HG02623 (cell line): ENCODE measurements at regions not wholly inside any gene's neighbourhood (a gene's known extent, or its start where the extent isn't known, plus 50 kb on each side); places are given as distances from the start of the nearest gene placed in this dataset.

Source experiments
- ATAC-seq: cut with Tn5 transposase; IDR thresholded peaks from one replicate; pipeline ENCODE4 v1.9.1; 2021; ENCODE audit warnings: moderate library complexity; ENCODE audit not compliant: unreplicated experiment

GRCh38 chr13:109537584-109537983 lies 248.8 kb downstream of the IRS2 start:
- ATAC-seq = no peak

- ATAC-seq = no peak
Measured at GRCh38 chr13:109533350-109533749, 253.0 kb downstream of the IRS2 start.

- no peak for ATAC-seq
Measured at GRCh38 chr13:109529964-109530363, 256.4 kb downstream of the IRS2 start.

- no peak for ATAC-seq
Measured at GRCh38 chr13:109521719-109522118, 264.7 kb downstream of the IRS2 start.

- no peak for ATAC-seq
Measured at GRCh38 chr13:109517517-109517916, 268.9 kb downstream of the IRS2 start.

GRCh38 chr13:109516186-109516585 lies 270.2 kb downstream of the IRS2 start:
- ATAC-seq = no peak

GRCh38 chr13:109510013-109510412 lies 276.4 kb downstream of the IRS2 start:
- no peak for ATAC-seq

GRCh38 chr13:109509154-109509900 lies 277.1 kb downstream of the IRS2 start:
- no peak for ATAC-seq

- ATAC-seq = no peak
Measured at GRCh38 chr13:109500146-109500773, 286.1 kb downstream of the IRS2 start.

- ATAC-seq = no peak
Measured at GRCh38 chr13:109497917-109498316, 288.5 kb downstream of the IRS2 start.

- no peak for ATAC-seq
Measured at GRCh38 chr13:109496216-109496615, 290.2 kb downstream of the IRS2 start.

- no peak for ATAC-seq
Measured at GRCh38 chr13:109494925-109495369, 291.4 kb downstream of the IRS2 start.

- ATAC-seq = no peak
Measured at GRCh38 chr13:109485136-109485794, 301.1 kb downstream of the IRS2 start.

GRCh38 chr13:109483284-109483683 lies 303.1 kb downstream of the IRS2 start:
- no peak for ATAC-seq

- no peak for ATAC-seq
Measured at GRCh38 chr13:109481040-109481439, 305.3 kb downstream of the IRS2 start.

GRCh38 chr13:109480011-109480955 lies 306.1 kb downstream of the IRS2 start:
- no peak for ATAC-seq

- no peak for ATAC-seq
Measured at GRCh38 chr13:109479534-109479933, 306.8 kb downstream of the IRS2 start.

GRCh38 chr13:109476001-109476400 lies 310.4 kb downstream of the IRS2 start:
- ATAC-seq = no peak

GRCh38 chr13:109468123-109468522 lies 318.3 kb downstream of the IRS2 start:
- no peak for ATAC-seq

- ATAC-seq = no peak
Measured at GRCh38 chr13:109465148-109465547, 321.2 kb downstream of the IRS2 start.
